Choroid plexus epithelial cell (primary cell): ENCODE measurements at regions not wholly inside any gene's neighbourhood (a gene's known extent, or its start where the extent isn't known, plus 50 kb on each side); places are given as distances from the start of the nearest gene placed in this dataset.

ENCODE experiments used
- DNase-seq: peaks from one replicate; pipeline ENCODE4 v3.0.0-alpha.2; 2010; ENCODE audit warnings: low read depth
- H3K4me3 ChIP-seq: 2 replicates; pipeline ENCODE4 v1.5.1; 2011; ENCODE audit warnings: low read depth, mild to moderate bottlenecking, control low read depth, low read length, moderate library complexity
- CTCF ChIP-seq: conservative IDR thresholded peaks from 2 replicates; pipeline ENCODE4 v1.5.1; 2011; ENCODE audit warnings: low read depth, mild to moderate bottlenecking, control low read depth, inconsistent platforms, low read length, moderate library complexity

GRCh38 chr18:7325126-7325430 is 94.2 kb downstream of the LRRC30 start:
- DNase-seq, result peak; percentile 19
- no peak for TF ChIP-seq CTCF

GRCh38 chr18:7329016-7329415 is 98.1 kb downstream of the LRRC30 start:
- no peak for TF ChIP-seq CTCF
- DNase-seq, result peak; percentile 39
- no peak overlapping the region for H3K4me3 ChIP-seq

More at GRCh38 chr18:7325126-7325430, 94.2 kb downstream of the LRRC30 start:
- H3K4me3 ChIP-seq, result no peak overlapping the region

DNA sequence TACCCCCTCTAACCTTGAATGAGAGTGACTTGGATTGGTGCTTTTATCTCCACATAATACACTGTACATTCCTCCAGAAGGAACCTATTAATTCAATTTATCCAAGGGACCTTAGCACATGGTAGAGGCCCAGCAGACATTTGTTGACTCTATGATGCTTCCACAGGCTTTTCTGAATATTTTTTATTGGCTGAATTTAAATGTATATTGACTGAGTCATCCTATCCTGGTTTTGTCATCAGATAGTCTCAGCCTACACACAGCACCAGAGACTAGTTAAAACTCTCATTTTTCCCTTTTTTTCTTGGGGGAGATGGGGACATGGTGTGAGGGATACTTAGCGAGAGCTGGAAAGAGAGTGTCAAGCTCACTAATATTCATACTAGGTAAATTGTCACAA is 101.6 kb downstream of the LRRC30 start:
- H3K4me3 ChIP-seq, result no peak overlapping the region
- DNase-seq, result no peak
- no peak for TF ChIP-seq CTCF

DNA sequence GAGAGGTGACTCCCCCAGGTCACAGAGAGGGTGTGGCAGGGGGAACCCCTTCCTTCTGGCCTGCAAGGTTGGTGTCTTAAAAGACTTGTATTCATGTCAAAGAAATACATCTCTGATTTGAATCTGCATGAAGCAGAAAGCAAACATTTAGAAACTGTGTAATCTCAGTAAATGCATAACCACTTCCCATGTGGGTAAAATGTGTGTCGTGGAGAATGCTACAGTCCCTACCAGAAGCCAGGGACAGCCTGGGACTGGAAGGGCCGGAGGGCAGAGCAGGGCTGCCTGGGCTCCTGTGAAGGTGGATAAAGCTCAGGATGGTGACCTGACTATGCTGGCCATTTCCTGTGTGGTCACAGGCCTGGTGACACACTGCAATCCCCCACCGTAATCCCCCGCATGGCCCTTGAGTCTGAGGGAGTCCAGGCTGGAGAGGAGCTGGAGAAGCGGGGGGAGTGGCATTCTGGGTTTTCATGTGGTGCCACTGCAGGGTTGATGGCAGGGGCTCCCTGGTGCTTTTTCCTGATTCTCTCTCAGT is 102.2 kb downstream of the LRRC30 start:
- no peak for TF ChIP-seq CTCF
- no peak overlapping the region for H3K4me3 ChIP-seq
- DNase-seq, result no peak

- H3K4me3 ChIP-seq, result no peak overlapping the region
- TF ChIP-seq CTCF, result no peak
- DNase-seq, result no peak
Measured at GRCh38 chr18:7334973-7335568, 104.2 kb downstream of the LRRC30 start.

- no peak overlapping the region for H3K4me3 ChIP-seq
- no peak for DNase-seq
- no peak for TF ChIP-seq CTCF
Measured at GRCh38 chr18:7336623-7337022, 105.7 kb downstream of the LRRC30 start.

DNA sequence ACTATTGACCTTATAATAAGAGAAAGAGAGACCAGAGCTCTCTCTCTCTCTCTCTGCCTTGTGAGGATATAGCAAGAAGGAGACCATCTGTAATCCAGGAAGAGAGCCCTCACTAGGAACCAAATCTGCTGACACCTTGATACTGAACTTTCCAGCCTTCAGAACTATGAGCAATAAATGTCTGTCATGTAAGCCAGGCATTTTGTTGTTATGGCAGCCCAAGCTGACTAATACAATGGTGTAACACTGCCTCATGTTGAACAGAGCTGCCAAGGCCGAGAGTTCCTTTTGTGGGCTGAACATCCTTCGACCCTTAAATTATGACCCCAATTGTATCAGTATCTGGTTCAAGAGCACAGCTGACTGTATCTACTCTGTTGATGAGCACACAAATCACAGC is 108.0 kb downstream of the LRRC30 start:
- H3K4me3 ChIP-seq, result no peak overlapping the region
- no peak for TF ChIP-seq CTCF
- DNase-seq, result peak; percentile 26
